ENCODE measurements at regions not wholly inside any gene's neighbourhood (a gene's known extent, or its start where the extent isn't known, plus 50 kb on each side); places are given as distances from the start of the nearest gene placed in this dataset.

DNA sequence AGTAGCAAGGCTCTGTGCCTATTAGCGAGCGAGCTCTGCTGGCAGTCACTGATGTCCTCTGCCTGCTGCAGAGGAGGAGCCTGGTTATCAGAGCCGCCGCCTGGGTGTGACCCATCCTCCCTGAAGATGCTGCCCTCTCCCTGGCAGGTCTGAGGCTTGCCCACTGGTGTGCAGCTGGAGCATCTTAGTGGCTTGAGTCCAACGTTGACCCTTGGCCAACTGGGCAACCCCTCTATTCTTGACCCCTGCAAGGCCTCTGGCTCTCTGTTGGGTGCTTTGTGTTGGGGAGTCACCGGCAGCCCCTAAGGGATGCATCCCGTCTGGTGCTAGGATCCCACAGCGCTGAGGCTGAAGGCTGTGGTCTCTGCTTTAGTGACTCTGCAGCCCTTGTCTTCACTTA is 277.9 kb upstream of the SOX1 start (continued):
- TF ChIP-seq FOXJ3 (CRISPR knock-in tag; IDR thresholded peaks at IDR 0.05): no peak
- TF ChIP-seq GATA2 (CRISPR knock-in tag; IDR thresholded peaks at IDR 0.05): no peak
- TF ChIP-seq, protein P1, sequence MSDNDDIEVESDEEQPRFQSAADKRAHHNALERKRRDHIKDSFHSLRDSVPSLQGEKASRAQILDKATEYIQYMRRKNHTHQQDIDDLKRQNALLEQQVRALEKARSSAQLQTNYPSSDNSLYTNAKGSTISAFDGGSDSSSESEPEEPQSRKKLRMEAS (IDR thresholded peaks at IDR 0.05; ENCODE audit: low read depth): no peak
- TF ChIP-seq, protein P2, sequence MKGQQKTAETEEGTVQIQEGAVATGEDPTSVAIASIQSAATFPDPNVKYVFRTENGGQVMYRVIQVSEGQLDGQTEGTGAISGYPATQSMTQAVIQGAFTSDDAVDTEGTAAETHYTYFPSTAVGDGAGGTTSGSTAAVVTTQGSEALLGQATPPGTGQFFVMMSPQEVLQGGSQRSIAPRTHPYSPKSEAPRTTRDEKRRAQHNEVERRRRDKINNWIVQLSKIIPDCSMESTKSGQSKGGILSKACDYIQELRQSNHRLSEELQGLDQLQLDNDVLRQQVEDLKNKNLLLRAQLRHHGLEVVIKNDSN (IDR thresholded peaks at IDR 0.05; ENCODE audit: borderline replicate concordance, low read depth): no peak
- TF ChIP-seq EP300 (IDR thresholded peaks at IDR 0.05; ENCODE audit: borderline replicate concordance in 1 of 2, low read depth in 1 of 2, low read length in 1 of 2): no peak
- TF ChIP-seq FOSL2 (IDR thresholded peaks at IDR 0.05; ENCODE audit: borderline replicate concordance, low read depth): no peak
- TF ChIP-seq NFIC (IDR thresholded peaks at IDR 0.05; ENCODE audit: borderline replicate concordance): no peak
- no peak for TF ChIP-seq FOXM1 (IDR thresholded peaks at IDR 0.05; ENCODE audit: low read depth)

DNA sequence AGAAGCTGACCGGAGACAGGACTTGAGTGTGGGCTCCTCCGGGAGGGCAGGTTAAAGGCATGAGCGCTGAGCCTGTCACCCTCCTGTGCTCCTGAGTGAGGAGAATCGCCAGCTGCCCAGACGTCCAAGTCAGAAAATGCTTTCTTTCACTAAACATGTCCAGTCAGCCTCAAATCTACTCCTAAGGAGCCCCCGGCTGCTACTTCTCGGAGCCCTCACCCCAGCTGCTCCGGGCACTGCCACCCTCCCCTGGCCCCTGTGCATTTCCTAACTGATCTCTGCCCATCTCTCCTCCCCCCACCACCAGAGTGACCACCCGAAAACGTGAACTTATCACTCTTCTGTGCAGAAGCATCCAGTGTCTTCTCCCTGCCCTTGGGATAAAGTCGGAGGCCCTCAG is 277.5 kb upstream of the SOX1 start:
- Histone ChIP-seq H3K4me3 (ENCODE audit: low read depth in 2 of 2, low read length in 1 of 2) (no peak overlapping the region), H2AFZ (ENCODE audit: low read depth) (no peak overlapping the region), H3K79me2 (ENCODE audit: insufficient read depth) (no peaks in the 10 kb centered on the region), H3K9ac (no peak overlapping the region), H3K27ac (ENCODE audit: low read depth in 2 of 2, low read length in 1 of 2) (no peak overlapping the region), H3K36me3 (replicated peaks in 1 of 2; ENCODE audit: control insufficient read depth in 1 of 2, insufficient read depth in 2 of 2, low read length in 1 of 2) (no peaks in the 10 kb centered on the region), H3K27me3 (ENCODE audit: insufficient read depth) (no peaks in the 10 kb centered on the region), H3K9me2 (no peaks in the 10 kb centered on the region), H3K4me2 (no peak overlapping the region), H3F3A (replicated peaks; ENCODE audit: insufficient read depth) (no peaks in the 10 kb centered on the region), H3K4me1 (ENCODE audit: control insufficient read depth in 1 of 2, insufficient read depth in 2 of 2, low read depth in 1 of 2, low read length in 1 of 2) (no peaks in the 10 kb centered on the region), H3K9me3 (no peaks in the 10 kb centered on the region), H4K20me1 (ENCODE audit: insufficient read depth) (no peaks in the 10 kb centered on the region)
- CTCF ChIA-PET: no interaction called here
- DNase-seq: no peak
- no peak for TF ChIP-seq ELF1 (IDR thresholded peaks at IDR 0.05)
- TF ChIP-seq MEF2A (IDR thresholded peaks at IDR 0.05; ENCODE audit: borderline replicate concordance, low read depth): no peak
- no peak for TF ChIP-seq CHD2 (IDR thresholded peaks at IDR 0.05; ENCODE audit: low read length, partially characterized antibody)
- no peak for TF ChIP-seq NFIC (IDR thresholded peaks at IDR 0.05; ENCODE audit: borderline replicate concordance)
- no peak for TF ChIP-seq FOXM1 (IDR thresholded peaks at IDR 0.05; ENCODE audit: low read depth)
- TF ChIP-seq RFX5 (IDR thresholded peaks at IDR 0.05; ENCODE audit: low read length): no peak
- no peak for TF ChIP-seq EZH2phosphoT487 (IDR thresholded peaks at IDR 0.05; ENCODE audit: borderline replicate concordance, low read depth)
- TF ChIP-seq TEAD4 (IDR thresholded peaks at IDR 0.05; ENCODE audit: borderline replicate concordance, insufficient read depth): no peak
- TF ChIP-seq YY1 (IDR thresholded peaks at IDR 0.05; ENCODE audit: low read depth): no peak
- TF ChIP-seq, protein P3, sequence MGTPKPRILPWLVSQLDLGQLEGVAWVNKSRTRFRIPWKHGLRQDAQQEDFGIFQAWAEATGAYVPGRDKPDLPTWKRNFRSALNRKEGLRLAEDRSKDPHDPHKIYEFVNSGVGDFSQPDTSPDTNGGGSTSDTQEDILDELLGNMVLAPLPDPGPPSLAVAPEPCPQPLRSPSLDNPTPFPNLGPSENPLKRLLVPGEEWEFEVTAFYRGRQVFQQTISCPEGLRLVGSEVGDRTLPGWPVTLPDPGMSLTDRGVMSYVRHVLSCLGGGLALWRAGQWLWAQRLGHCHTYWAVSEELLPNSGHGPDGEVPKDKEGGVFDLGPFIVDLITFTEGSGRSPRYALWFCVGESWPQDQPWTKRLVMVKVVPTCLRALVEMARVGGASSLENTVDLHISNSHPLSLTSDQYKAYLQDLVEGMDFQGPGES (IDR thresholded peaks at IDR 0.05; ENCODE audit: low read depth, low read length): no peak
- no peak for TF ChIP-seq FOXJ3 (CRISPR knock-in tag; IDR thresholded peaks at IDR 0.05)
- TF ChIP-seq SIN3A (IDR thresholded peaks at IDR 0.05; ENCODE audit: borderline replicate concordance, low read depth, low read length): no peak
- no peak for TF ChIP-seq JUND (IDR thresholded peaks at IDR 0.05)
- no peak for TF ChIP-seq TCF12 (IDR thresholded peaks at IDR 0.05)
- TF ChIP-seq, protein P2 (IDR thresholded peaks at IDR 0.05; ENCODE audit: borderline replicate concordance, low read depth): no peak
- TF ChIP-seq MXI1 (IDR thresholded peaks at IDR 0.05; ENCODE audit: low read depth, low read length): no peak
- POLR2A ChIA-PET: no interaction called here
- WGBS (ENCODE audit: low lambda C conversion rate): 7% methylated on average over 9 of the region's 11 CpGs

Data from SK-N-SH (cell line).